Mesendoderm (in vitro differentiated cells): ENCODE measurements at regions not wholly inside any gene's neighbourhood (a gene's known extent, or its start where the extent isn't known, plus 50 kb on each side); places are given as distances from the start of the nearest gene placed in this dataset.

Experiments
- DNase-seq: peaks from one replicate; pipeline ENCODE4 v3.0.0; 2013
- H2AK5ac ChIP-seq: 2 replicates; pipeline ENCODE4 v1.6.1; 2013; ENCODE audit warnings: low read length, inconsistent platforms
- H2BK120ac ChIP-seq: 2 replicates; pipeline ENCODE4 v1.6.1; 2013; ENCODE audit warnings: low read depth, mild to moderate bottlenecking, low read length, moderate library complexity, mixed read lengths
- H2BK15ac ChIP-seq: replicated peaks from 2 replicates; pipeline ENCODE4 v1.6.1; 2013; ENCODE audit warnings: low read depth, mild to moderate bottlenecking, moderate library complexity
- H2BK5ac ChIP-seq: 2 replicates; pipeline ENCODE4 v1.6.1; 2013; ENCODE audit warnings: low read length, inconsistent platforms
- H3K18ac ChIP-seq: 2 replicates; pipeline ENCODE4 v1.6.1; 2013; ENCODE audit warnings: mild to moderate bottlenecking, low read length, mixed read lengths
- H3K23ac ChIP-seq: one replicate; pipeline ENCODE4 v1.6.1; 2013; ENCODE audit warnings: low read length
- H3K27ac ChIP-seq: 2 replicates; pipeline ENCODE4 v1.5.1; 2013; ENCODE audit warnings: low read depth, mild to moderate bottlenecking, inconsistent platforms, low read length, moderate library complexity
- H3K27me3 ChIP-seq: 2 replicates; pipeline ENCODE4 v1.6.1; 2013; ENCODE audit warnings: low read length, control low read depth, mild to moderate bottlenecking, inconsistent platforms; ENCODE audit not compliant: insufficient read depth, poor library complexity
- H3K36me3 ChIP-seq: 2 replicates; pipeline ENCODE4 v1.6.1; 2013; ENCODE audit warnings: low read length, inconsistent platforms; ENCODE audit not compliant: control insufficient read depth, insufficient read depth
- H3K4ac ChIP-seq: one replicate; pipeline ENCODE4 v1.6.1; 2013; ENCODE audit warnings: low read depth, mild to moderate bottlenecking, low read length, moderate library complexity
- H3K4me1 ChIP-seq: 2 replicates; pipeline ENCODE4 v1.6.1; 2013; ENCODE audit warnings: low read depth, low read length, inconsistent platforms; ENCODE audit not compliant: control insufficient read depth
- H3K4me2 ChIP-seq: 2 replicates; pipeline ENCODE4 v1.6.1; 2013; ENCODE audit warnings: low read length
- H3K4me3 ChIP-seq: 2 replicates; pipeline ENCODE4 v1.5.1; 2013; ENCODE audit warnings: mild to moderate bottlenecking, low read length
- H3K56ac ChIP-seq: one replicate; pipeline ENCODE4 v1.6.1; 2013; ENCODE audit warnings: low read length
- H3K79me1 ChIP-seq: 2 replicates; pipeline ENCODE4 v1.6.1; 2013; ENCODE audit warnings: low read length, inconsistent platforms
- H3K79me2 ChIP-seq: 2 replicates; pipeline ENCODE4 v1.6.1; 2013; ENCODE audit warnings: mild to moderate bottlenecking, low read length; ENCODE audit not compliant: control insufficient read depth, insufficient read depth
- H3K9ac ChIP-seq: 2 replicates; pipeline ENCODE4 v1.6.1; 2013; ENCODE audit warnings: low read length, inconsistent platforms
- H4K5ac ChIP-seq: one replicate; pipeline ENCODE4 v1.6.1; 2013; ENCODE audit warnings: low read length
- H4K8ac ChIP-seq: one replicate; pipeline ENCODE4 v1.6.1; 2013; ENCODE audit warnings: low read depth, mild to moderate bottlenecking, control low read depth, low read length, moderate library complexity
- WGBS: extraction: QIAGEN DNeasy Blood & Tissue Kit; methylation state at CpG from one replicate; pipeline ENCODE4 v1.1.7; 2013; ENCODE audit warnings: low lambda C conversion rate, missing lambda C conversion rate; ENCODE audit not compliant: insufficient coverage; ENCODE audit errors: extremely low coverage; 5-methylcytosine and 5-hydroxymethylcytosine counted together

GRCh38 chr16:59324462-59324861 lies 590.3 kb upstream of the GOT2 start:
- H3K23ac ChIP-seq = no peak overlapping the region
- no peak overlapping the region for H4K8ac ChIP-seq
- H3K27ac ChIP-seq = no peak overlapping the region
- H3K4me1 ChIP-seq = no peaks in the 10 kb centered on the region
- no peak overlapping the region for H3K4me2 ChIP-seq
- H4K5ac ChIP-seq = no peak overlapping the region
- H3K79me2 ChIP-seq = no peaks in the 10 kb centered on the region
- DNase-seq = no peak
- H2AK5ac ChIP-seq = no peak overlapping the region
- H2BK120ac ChIP-seq = no peak overlapping the region
- WGBS = 100% methylated on average over 1 of the region's 5 CpGs
- no peak overlapping the region for H3K9ac ChIP-seq
- no peak overlapping the region for H3K56ac ChIP-seq
- H3K79me1 ChIP-seq = no peaks in the 10 kb centered on the region
- no peak overlapping the region for H3K4ac ChIP-seq
- H2BK5ac ChIP-seq = no peak overlapping the region
- H3K18ac ChIP-seq = no peak overlapping the region
- H2BK15ac ChIP-seq = no peak overlapping the region
- H3K27me3 ChIP-seq = no peaks in the 10 kb centered on the region
- no peaks in the 10 kb centered on the region for H3K36me3 ChIP-seq
- no peak overlapping the region for H3K4me3 ChIP-seq

GRCh38 chr16:59320657-59321056 lies 586.5 kb upstream of the GOT2 start:
- Histone ChIP-seq H2AK5ac (no peak overlapping the region), H3K56ac (no peak overlapping the region), H2BK120ac (no peak overlapping the region), H3K4me1 (no peaks in the 10 kb centered on the region), H3K4me2 (no peak overlapping the region), H3K23ac (no peak overlapping the region), H3K18ac (no peak overlapping the region), H3K27ac (no peak overlapping the region), H3K4ac (no peak overlapping the region), H2BK15ac (no peak overlapping the region), H2BK5ac (no peak overlapping the region), H3K27me3 (no peaks in the 10 kb centered on the region), H3K79me1 (no peaks in the 10 kb centered on the region), H3K4me3 (no peak overlapping the region), H3K9ac (no peak overlapping the region), H3K79me2 (no peaks in the 10 kb centered on the region), H4K8ac (no peak overlapping the region), H3K36me3 (no peaks in the 10 kb centered on the region), H4K5ac (no peak overlapping the region)
- WGBS = no CpG with 5 or more reads among the region's 1 CpG
- DNase-seq = no peak

- Histone ChIP-seq H3K4me1 (no peaks in the 10 kb centered on the region), H2BK5ac (no peak overlapping the region), H3K79me2 (no peaks in the 10 kb centered on the region), H2BK120ac (no peak overlapping the region), H4K8ac (no peak overlapping the region), H2BK15ac (no peak overlapping the region), H2AK5ac (no peak overlapping the region), H3K4me2 (no peak overlapping the region), H3K27ac (no peak overlapping the region), H3K27me3 (no peaks in the 10 kb centered on the region), H3K9ac (no peak overlapping the region), H3K4ac (no peak overlapping the region), H3K18ac (no peak overlapping the region), H3K79me1 (no peaks in the 10 kb centered on the region), H4K5ac (no peak overlapping the region), H3K36me3 (no peaks in the 10 kb centered on the region), H3K23ac (no peak overlapping the region), H3K4me3 (no peak overlapping the region), H3K56ac (no peak overlapping the region)
- 100% methylated on average over 2 of the region's 3 CpGs for WGBS
- no peak for DNase-seq
Observed at GRCh38 chr16:59319871-59320270, 585.8 kb upstream of the GOT2 start.

GRCh38 chr16:59305850-59306249 lies 571.7 kb upstream of the GOT2 start:
- H3K4me2 ChIP-seq = no peak overlapping the region
- no peak overlapping the region for H3K4me3 ChIP-seq
- no peak overlapping the region for H2BK5ac ChIP-seq
- H2BK15ac ChIP-seq = no peak overlapping the region
- H3K18ac ChIP-seq = no peak overlapping the region
- no peak overlapping the region for H2BK120ac ChIP-seq
- H3K36me3 ChIP-seq = no peaks in the 10 kb centered on the region
- no peaks in the 10 kb centered on the region for H3K27me3 ChIP-seq
- H2AK5ac ChIP-seq = no peak overlapping the region
- H4K5ac ChIP-seq = no peak overlapping the region
- no peaks in the 10 kb centered on the region for H3K79me2 ChIP-seq
- no CpG with 5 or more reads among the region's 4 CpGs for WGBS
- no peak overlapping the region for H3K27ac ChIP-seq
- no peak for DNase-seq
- H3K23ac ChIP-seq = no peak overlapping the region
- no peaks in the 10 kb centered on the region for H3K79me1 ChIP-seq
- no peak overlapping the region for H4K8ac ChIP-seq
- no peaks in the 10 kb centered on the region for H3K4me1 ChIP-seq
- H3K4ac ChIP-seq = no peak overlapping the region
- no peak overlapping the region for H3K56ac ChIP-seq
- H3K9ac ChIP-seq = no peak overlapping the region

GRCh38 chr16:59296888-59297287 lies 562.8 kb upstream of the GOT2 start:
- H2BK15ac ChIP-seq = no peak overlapping the region
- H2AK5ac ChIP-seq = no peak overlapping the region
- H3K79me2 ChIP-seq = no peaks in the 10 kb centered on the region
- H3K4me3 ChIP-seq = no peak overlapping the region
- no peaks in the 10 kb centered on the region for H3K27me3 ChIP-seq
- no peak overlapping the region for H3K4ac ChIP-seq
- H2BK120ac ChIP-seq = no peak overlapping the region
- WGBS = no CpG with 5 or more reads among the region's 5 CpGs
- H3K23ac ChIP-seq = no peak overlapping the region
- H3K9ac ChIP-seq = no peak overlapping the region
- H4K5ac ChIP-seq = no peak overlapping the region
- no peaks in the 10 kb centered on the region for H3K36me3 ChIP-seq
- no peak overlapping the region for H3K56ac ChIP-seq
- H3K18ac ChIP-seq = no peak overlapping the region
- H3K4me2 ChIP-seq = no peak overlapping the region
- H2BK5ac ChIP-seq = no peak overlapping the region
- peaks cover 3% of the 10 kb centered on the region for H3K4me1 ChIP-seq
- no peak overlapping the region for H3K27ac ChIP-seq
- no peaks in the 10 kb centered on the region for H3K79me1 ChIP-seq
- DNase-seq = peak; percentile 29
- H4K8ac ChIP-seq = no peak overlapping the region

DNA sequence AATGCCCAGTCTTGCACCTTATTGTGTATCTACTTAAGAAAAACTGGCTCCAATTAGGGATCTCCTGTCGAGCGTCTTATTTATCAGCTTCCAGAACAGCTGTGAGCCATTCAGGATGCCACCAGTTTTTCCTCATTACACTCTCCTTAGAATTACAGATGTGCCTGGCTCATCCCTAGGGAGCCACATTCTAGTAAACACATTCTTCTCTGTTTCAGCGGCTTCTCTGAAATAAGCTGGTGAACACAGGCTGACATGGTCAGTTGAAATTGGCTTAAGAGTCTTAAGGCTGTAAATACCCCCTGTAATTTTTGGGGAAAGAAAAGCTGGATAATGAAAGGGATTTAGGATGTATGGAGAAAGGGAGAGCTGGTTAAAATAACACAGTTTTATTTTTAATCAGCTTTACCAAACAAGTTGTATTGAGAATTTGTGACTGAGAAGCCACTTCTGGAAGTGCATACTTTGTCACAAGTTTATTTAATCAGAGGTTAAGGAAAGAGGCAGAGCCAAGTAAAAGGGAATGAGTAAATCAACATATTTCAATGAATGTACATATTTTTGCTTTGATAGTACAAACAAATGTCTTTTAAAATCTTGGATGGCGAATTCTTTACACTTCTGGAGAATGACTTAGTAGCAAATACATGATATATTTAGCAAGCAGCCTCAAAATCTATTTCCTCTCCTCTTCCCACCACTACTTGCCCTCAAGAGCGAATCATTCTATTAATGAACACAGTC lies 562.0 kb upstream of the GOT2 start:
- Histone ChIP-seq H3K9ac (no peak overlapping the region), H2AK5ac (no peak overlapping the region), H3K23ac (no peak overlapping the region), H3K56ac (no peak overlapping the region), H2BK15ac (no peak overlapping the region), H3K4ac (no peak overlapping the region), H2BK5ac (no peak overlapping the region), H3K4me2 (no peak overlapping the region), H3K79me2 (no peaks in the 10 kb centered on the region), H4K8ac (no peak overlapping the region), H2BK120ac (no peak overlapping the region), H3K4me3 (no peak overlapping the region), H3K27me3 (no peaks in the 10 kb centered on the region), H3K36me3 (no peaks in the 10 kb centered on the region), H3K27ac (no peak overlapping the region), H3K18ac (no peak overlapping the region), H3K4me1 (peaks cover 3% of the 10 kb centered on the region), H3K79me1 (no peaks in the 10 kb centered on the region), H4K5ac (no peak overlapping the region)
- WGBS = no CpG with 5 or more reads among the region's 5 CpGs
- DNase-seq = peak; percentile 84
